Breast epithelium (tissue), 4 donors: ENCODE measurements at regions not wholly inside any gene's neighbourhood (a gene's known extent, or its start where the extent isn't known, plus 50 kb on each side); places are given as distances from the start of the nearest gene placed in this dataset.

Experiments
- DNase-seq, 2 donors: peaks; one replicate each; pipeline ENCODE4 v3.0.0-alpha.2; 2019; ENCODE audit warnings: low spot score in 2 of 2
- H3K27ac ChIP-seq, 2 donors: fragments of 200-600 bp; sonication (generic) in 1 of 2; one replicate each; pipeline ENCODE4 v1.5.1; 2016 to 2019; ENCODE audit warnings: mild to moderate bottlenecking in 1 of 2
- H3K27me3 ChIP-seq, 2 donors: fragments of 200-600 bp; sonication (generic) in 1 of 2; one replicate each; pipeline versions ENCODE4 v1.5.1 to v1.6.0; 2017 to 2019; ENCODE audit warnings: control low read depth in 1 of 2, mild to moderate bottlenecking in 1 of 2
- H3K36me3 ChIP-seq: fragments of 200-600 bp; one replicate; pipeline ENCODE4 v1.5.1; 2019
- H3K4me1 ChIP-seq, 2 donors: fragments of 200-600 bp; sonication (generic); one replicate each; pipeline ENCODE4 v1.5.1; 2016 to 2019; ENCODE audit warnings: control low read depth in 1 of 2
- H3K4me3 ChIP-seq, 3 donors: fragments of 200-600 bp; sonication (generic); 1 replicate in 2 of 3; 2 replicates in 1 of 3; pipeline ENCODE4 v1.5.1; 2016 to 2019; ENCODE audit warnings: mild to moderate bottlenecking in 3 of 3, moderate library complexity in 2 of 3
- H3K9me3 ChIP-seq, 2 donors: fragments of 200-600 bp; sonication (generic) in 1 of 2; one replicate each; pipeline ENCODE4 v1.5.1; 2016 to 2019; ENCODE audit warnings: control low read depth in 1 of 2
- CTCF ChIP-seq, 3 donors: fragments of 450-650 bp; IDR thresholded peaks; one replicate each; pipeline ENCODE4 v1.5.1; 2016 to 2017; ENCODE audit warnings: antibody characterized with exemption in 3 of 3, mild to moderate bottlenecking in 3 of 3, moderate library complexity in 3 of 3
- POLR2A ChIP-seq: fragments of 450-650 bp; IDR thresholded peaks from one replicate; pipeline ENCODE4 v1.6.1; 2016; ENCODE audit warnings: antibody characterized with exemption, mild to moderate bottlenecking, moderate library complexity
- POLR2AphosphoS5 ChIP-seq, 3 donors: sonication (generic); formaldehyde crosslinking; IDR thresholded peaks; one replicate each; pipeline ENCODE4 v1.6.1; 2017; ENCODE audit warnings: antibody characterized with exemption in 3 of 3
- intact Hi-C: fragments of 100-400 bp; cut with DNase I; formaldehyde crosslinking; loops from one replicate; pipeline ENCODE4 v1.15.1; 2023; ENCODE audit warnings: low total_unique reads

DNA sequence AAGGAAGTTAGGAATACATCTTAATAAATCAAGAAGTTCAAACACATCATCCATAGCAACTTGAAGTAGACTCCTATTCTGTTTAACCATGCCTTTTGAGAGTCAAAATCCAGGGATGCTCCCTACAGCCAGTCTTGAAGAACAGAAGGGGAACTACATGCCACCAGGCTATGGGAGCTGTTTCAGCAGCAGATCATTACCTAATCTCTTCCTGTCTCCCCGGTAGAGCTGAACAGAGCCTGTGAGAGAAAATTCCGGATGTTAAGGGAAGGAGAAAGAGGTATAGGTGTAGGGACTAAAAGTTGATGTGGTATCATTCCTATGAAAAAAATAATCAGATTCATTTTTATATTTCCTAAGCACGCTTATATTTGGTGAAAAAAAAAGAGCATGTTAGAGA is 352.2 kb downstream of the SPRY1 start:
- H3K4me1 ChIP-seq = no peaks in the 10 kb centered on the region
- no peaks in the 10 kb centered on the region for H3K27me3 ChIP-seq
- intact Hi-C loops = no loop called here
- H3K9me3 ChIP-seq = no peaks in the 10 kb centered on the region
- TF ChIP-seq CTCF (IDR thresholded peaks at IDR 0.05) (no peak), POLR2AphosphoS5 (IDR thresholded peaks at IDR 0.05) (no peak), POLR2A (no peak)
- H3K27ac ChIP-seq = no peak overlapping the region
- no peak for DNase-seq
- H3K36me3 ChIP-seq = no peaks in the 10 kb centered on the region
- no peak overlapping the region for H3K4me3 ChIP-seq

- DNase-seq = no peak
- Histone ChIP-seq H3K27ac (no peak overlapping the region), H3K4me1 (no peaks in the 10 kb centered on the region), H3K27me3 (no peaks in the 10 kb centered on the region), H3K36me3 (no peaks in the 10 kb centered on the region), H3K9me3 (no peaks in the 10 kb centered on the region), H3K4me3 (no peak overlapping the region)
- TF ChIP-seq POLR2AphosphoS5 (IDR thresholded peaks at IDR 0.05) = no peak
- no peak for TF ChIP-seq CTCF (IDR thresholded peaks at IDR 0.05)
- TF ChIP-seq POLR2A = no peak
- intact Hi-C loops = no loop called here
Measured at GRCh38 chr4:123749383-123749782, 352.8 kb downstream of the SPRY1 start.

- H3K4me1 ChIP-seq = no peaks in the 10 kb centered on the region
- no peaks in the 10 kb centered on the region for H3K27me3 ChIP-seq
- intact Hi-C loops = no loop called here
- H3K27ac ChIP-seq = no peak overlapping the region
- no peaks in the 10 kb centered on the region for H3K9me3 ChIP-seq
- no peaks in the 10 kb centered on the region for H3K36me3 ChIP-seq
- TF ChIP-seq POLR2A = no peak
- no peak for TF ChIP-seq CTCF (IDR thresholded peaks at IDR 0.05)
- no peak for TF ChIP-seq POLR2AphosphoS5 (IDR thresholded peaks at IDR 0.05)
- H3K4me3 ChIP-seq = no peak overlapping the region
- no peak for DNase-seq
Measured at GRCh38 chr4:123750044-123750443, 353.4 kb downstream of the SPRY1 start.

DNA sequence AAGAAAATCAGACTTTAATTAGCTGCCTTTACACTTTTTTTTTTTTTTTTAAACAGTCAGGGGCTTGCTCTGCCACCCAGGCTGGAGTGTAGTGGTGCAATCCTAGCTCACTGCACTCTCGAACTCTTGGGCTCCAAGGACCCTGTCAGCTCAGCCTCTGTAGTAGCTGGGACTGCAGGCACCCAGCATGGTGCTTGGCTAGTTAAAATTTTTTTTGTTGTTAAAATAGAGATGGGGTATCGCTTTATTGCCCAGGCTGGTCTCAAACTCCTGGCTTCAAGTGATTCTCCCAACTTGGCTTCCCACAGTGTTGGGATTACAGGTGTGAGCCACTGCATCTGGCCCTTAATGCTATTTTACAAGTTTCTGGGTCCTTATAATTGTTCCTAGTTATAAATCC is 359.1 kb downstream of the SPRY1 start:
- DNase-seq = no peak
- no peak overlapping the region for H3K27ac ChIP-seq
- H3K4me3 ChIP-seq = no peak overlapping the region
- no peaks in the 10 kb centered on the region for H3K4me1 ChIP-seq
- H3K36me3 ChIP-seq = no peaks in the 10 kb centered on the region
- intact Hi-C loops = no loop called here
- no peaks in the 10 kb centered on the region for H3K9me3 ChIP-seq
- no peaks in the 10 kb centered on the region for H3K27me3 ChIP-seq
- TF ChIP-seq POLR2AphosphoS5 (IDR thresholded peaks at IDR 0.05) = no peak
- TF ChIP-seq CTCF (IDR thresholded peaks at IDR 0.05) = no peak
- no peak for TF ChIP-seq POLR2A

GRCh38 chr4:123767806-123768205 is 371.2 kb downstream of the SPRY1 start:
- TF ChIP-seq POLR2AphosphoS5 (IDR thresholded peaks at IDR 0.05) (no peak), POLR2A (no peak), CTCF (IDR thresholded peaks at IDR 0.05) (no peak)
- Histone ChIP-seq H3K27ac (no peak overlapping the region), H3K36me3 (no peaks in the 10 kb centered on the region), H3K4me1 (no peaks in the 10 kb centered on the region), H3K27me3 (no peaks in the 10 kb centered on the region), H3K4me3 (no peak overlapping the region), H3K9me3 (no peaks in the 10 kb centered on the region)
- intact Hi-C loops = no loop called here
- no peak for DNase-seq
